ENCODE measurements at regions not wholly inside any gene's neighbourhood (a gene's known extent, or its start where the extent isn't known, plus 50 kb on each side); places are given as distances from the start of the nearest gene placed in this dataset.
"Not testable (repeated sequence)": the region's sequence is repeated elsewhere in the genome, so short reads cannot be mapped to it uniquely, and the experiment has no call there.

- Mint-ChIP-seq H3K9me3 (no peaks in the 10 kb centered on the region), H3K36me3 (ENCODE audit: low read depth) (no peaks in the 10 kb centered on the region), H3K4me1 (no peaks in the 10 kb centered on the region), H3K27me3 (no peaks in the 10 kb centered on the region), H3K27ac (no peak overlapping the region), H3K4me3 (no peak overlapping the region)
- no peak for DNase-seq
- CTCF ChIA-PET = no interaction called here
- POLR2A ChIA-PET = no interaction called here
Observed at GRCh38 chr22:47303161-47303890, 540.9 kb downstream of the TBC1D22A start.

DNA sequence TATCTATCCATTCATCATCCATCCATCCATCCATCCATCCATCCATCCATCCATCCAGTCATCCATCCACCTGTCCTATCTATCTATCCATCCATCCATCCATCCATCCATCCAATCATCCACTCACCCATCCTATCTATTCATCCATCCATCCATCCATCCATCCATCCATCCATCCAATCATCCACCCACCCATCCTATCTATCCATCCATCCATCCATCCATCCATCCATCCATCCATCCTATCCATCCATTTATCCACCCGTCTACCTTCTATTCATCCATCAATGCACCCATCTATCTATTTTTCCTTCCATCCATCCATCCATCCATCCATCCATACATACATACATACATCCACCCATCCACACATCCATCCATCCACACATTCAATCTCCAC, 540.1 kb downstream of the TBC1D22A start:
- H3K36me3 Mint-ChIP-seq (ENCODE audit: low read depth); POLR2A ChIA-PET; DNase-seq; H3K27me3 Mint-ChIP-seq; H3K27ac Mint-ChIP-seq; CTCF ChIA-PET; H3K9me3 Mint-ChIP-seq; H3K4me1 Mint-ChIP-seq; H3K4me3 Mint-ChIP-seq: not testable (repeated sequence)

- no peaks in the 10 kb centered on the region for H3K4me1 Mint-ChIP-seq
- no peaks in the 10 kb centered on the region for H3K9me3 Mint-ChIP-seq
- no peak overlapping the region for H3K27ac Mint-ChIP-seq
- no peak overlapping the region for H3K4me3 Mint-ChIP-seq
- no peaks in the 10 kb centered on the region for H3K36me3 Mint-ChIP-seq (ENCODE audit: low read depth)
- ChIA-PET CTCF (no interaction called here), POLR2A (no interaction called here)
- no peaks in the 10 kb centered on the region for H3K27me3 Mint-ChIP-seq
- no peak for DNase-seq
Observed at GRCh38 chr22:47301820-47302475, 539.5 kb downstream of the TBC1D22A start.

GRCh38 chr22:47300698-47301405, 538.4 kb downstream of the TBC1D22A start:
- H3K9me3 Mint-ChIP-seq = no peaks in the 10 kb centered on the region
- H3K27me3 Mint-ChIP-seq = no peaks in the 10 kb centered on the region
- ChIA-PET POLR2A (no interaction called here), CTCF (no interaction called here)
- no peaks in the 10 kb centered on the region for H3K4me1 Mint-ChIP-seq
- H3K27ac Mint-ChIP-seq = no peak overlapping the region
- no peak overlapping the region for H3K4me3 Mint-ChIP-seq
- DNase-seq = no peak
- H3K36me3 Mint-ChIP-seq (ENCODE audit: low read depth) = no peaks in the 10 kb centered on the region

DNA sequence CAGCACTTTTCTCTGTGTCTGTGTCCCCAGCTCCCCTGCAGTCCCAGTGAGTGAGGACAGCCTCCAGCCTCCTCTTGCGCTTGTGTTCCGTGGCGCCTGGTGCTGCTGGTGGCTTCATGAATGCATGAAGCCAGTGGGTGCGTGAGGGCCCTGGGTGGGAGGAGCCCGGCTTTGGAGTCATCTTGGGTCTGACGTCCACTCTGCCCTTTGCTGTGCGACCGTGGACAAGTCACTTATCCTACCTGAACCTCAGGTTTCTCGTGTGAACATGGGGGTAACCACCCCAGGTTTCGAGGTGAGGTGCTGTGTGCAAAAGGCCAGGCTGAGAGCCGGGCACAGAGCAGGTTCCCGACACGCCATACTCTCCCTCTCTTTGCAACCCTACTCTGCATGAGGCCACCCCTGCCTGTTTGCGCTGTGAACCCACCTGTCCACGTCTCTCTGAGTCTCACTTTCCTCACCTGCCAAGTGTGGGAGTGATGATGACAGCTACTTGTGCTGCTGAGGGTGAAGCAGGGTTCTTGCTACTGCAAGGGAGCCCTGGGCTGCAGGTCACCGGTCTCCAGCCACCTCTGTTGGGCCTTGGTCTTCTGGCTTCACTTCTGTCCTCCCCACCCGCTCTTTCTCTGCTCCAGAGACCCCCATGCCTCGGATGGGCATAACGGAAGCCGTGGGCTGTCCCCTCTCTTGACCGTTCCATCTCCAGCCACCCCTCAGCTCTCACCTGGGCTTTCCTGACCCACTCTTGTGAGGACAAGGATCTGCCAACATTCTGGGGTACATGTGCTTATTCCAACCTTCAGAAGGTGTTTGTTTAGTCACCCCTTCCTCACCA, 537.6 kb downstream of the TBC1D22A start:
- no peaks in the 10 kb centered on the region for H3K4me1 Mint-ChIP-seq
- no peaks in the 10 kb centered on the region for H3K27me3 Mint-ChIP-seq
- ChIA-PET POLR2A (no interaction called here), CTCF (no interaction called here)
- H3K36me3 Mint-ChIP-seq (ENCODE audit: low read depth) = no peaks in the 10 kb centered on the region
- no peak overlapping the region for H3K27ac Mint-ChIP-seq
- DNase-seq = no peak
- no peaks in the 10 kb centered on the region for H3K9me3 Mint-ChIP-seq
- no peak overlapping the region for H3K4me3 Mint-ChIP-seq

DNA sequence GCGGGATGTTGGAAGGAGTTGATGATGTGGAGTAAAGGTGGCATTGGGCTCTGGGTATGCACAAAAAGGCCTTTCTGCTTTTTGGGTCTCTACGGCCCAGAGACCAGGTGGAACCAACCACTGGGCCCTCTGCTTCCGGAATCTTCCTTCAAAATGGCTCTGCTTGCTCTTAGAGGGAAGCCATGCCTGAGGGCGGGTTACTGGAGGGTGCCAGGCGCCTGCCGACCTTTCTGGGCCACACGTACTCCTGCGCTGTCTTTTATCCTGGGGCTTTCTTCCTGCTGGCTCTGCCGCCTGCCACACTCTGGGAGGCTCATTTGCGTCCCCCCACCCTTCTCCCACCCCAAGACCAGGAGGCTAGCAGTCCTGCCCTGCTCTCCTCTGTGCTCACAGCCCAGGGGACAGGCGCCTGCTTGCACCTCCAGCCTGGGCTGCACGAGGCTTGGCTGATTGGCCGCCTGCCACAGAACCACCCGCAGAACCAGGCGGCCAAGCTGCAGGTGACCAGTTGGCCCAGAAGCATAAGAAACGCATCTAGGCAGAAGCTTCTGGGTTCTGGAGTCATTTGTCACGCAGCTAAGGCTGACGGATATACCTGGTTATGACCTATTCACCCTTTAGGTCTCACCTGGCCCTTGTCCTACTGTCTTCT, 536.9 kb downstream of the TBC1D22A start:
- H3K36me3 Mint-ChIP-seq (ENCODE audit: low read depth) = no peaks in the 10 kb centered on the region
- H3K9me3 Mint-ChIP-seq = no peaks in the 10 kb centered on the region
- H3K27me3 Mint-ChIP-seq = no peaks in the 10 kb centered on the region
- POLR2A ChIA-PET = no interaction called here
- H3K4me1 Mint-ChIP-seq = no peaks in the 10 kb centered on the region
- no peak overlapping the region for H3K27ac Mint-ChIP-seq
- DNase-seq = no peak
- CTCF ChIA-PET = no interaction called here
- H3K4me3 Mint-ChIP-seq = no peak overlapping the region

- Mint-ChIP-seq H3K9me3 (no peaks in the 10 kb centered on the region), H3K36me3 (ENCODE audit: low read depth) (no peaks in the 10 kb centered on the region), H3K4me1 (no peaks in the 10 kb centered on the region), H3K27ac (no peak overlapping the region), H3K4me3 (no peak overlapping the region), H3K27me3 (no peaks in the 10 kb centered on the region)
- ChIA-PET POLR2A (no interaction called here), CTCF (no interaction called here)
- DNase-seq = no peak
Observed at GRCh38 chr22:47298017-47298785, 535.8 kb downstream of the TBC1D22A start.

DNA sequence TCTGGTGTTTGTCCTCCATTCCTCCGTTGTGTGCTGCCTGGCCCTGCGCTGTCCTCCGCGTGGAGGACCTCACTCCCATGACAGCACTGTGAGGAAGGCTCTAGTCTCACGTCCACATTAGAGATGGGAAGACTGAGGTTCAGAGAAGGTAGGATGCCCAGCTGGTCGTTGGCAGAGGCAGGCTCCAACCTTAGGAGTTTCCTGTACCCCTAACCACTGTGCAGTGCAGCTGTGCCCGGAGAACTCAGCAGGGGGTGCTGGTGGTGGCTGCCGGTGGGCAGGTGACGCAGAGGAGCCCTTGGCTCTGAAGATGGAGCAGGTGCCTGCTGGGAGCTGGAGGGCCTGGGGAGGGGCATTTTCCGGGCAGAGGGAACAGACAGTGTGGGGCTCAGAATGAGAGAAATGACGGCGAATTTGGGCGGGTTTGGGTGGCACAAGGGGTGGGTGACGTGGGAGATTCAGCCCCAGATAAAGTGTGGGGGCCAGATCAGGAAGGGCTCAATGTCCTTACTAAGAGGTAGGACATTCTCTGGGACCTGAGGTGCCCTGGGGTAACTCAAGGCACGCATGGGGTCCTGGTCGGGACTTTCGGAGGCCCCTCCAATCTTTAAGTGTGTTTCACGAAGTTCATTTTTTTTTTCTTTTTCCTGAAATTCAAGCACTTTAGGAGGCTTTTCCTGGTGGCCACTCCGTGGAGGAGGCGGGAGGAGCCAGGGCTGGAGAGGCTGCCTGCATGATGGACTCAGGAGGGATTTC, 535.0 kb downstream of the TBC1D22A start:
- Mint-ChIP-seq H3K4me3 (no peak overlapping the region), H3K4me1 (no peaks in the 10 kb centered on the region), H3K27me3 (no peaks in the 10 kb centered on the region), H3K9me3 (no peaks in the 10 kb centered on the region), H3K27ac (no peak overlapping the region), H3K36me3 (ENCODE audit: low read depth) (no peaks in the 10 kb centered on the region)
- ChIA-PET POLR2A (no interaction called here), CTCF (no interaction called here)
- no peak for DNase-seq

DNA sequence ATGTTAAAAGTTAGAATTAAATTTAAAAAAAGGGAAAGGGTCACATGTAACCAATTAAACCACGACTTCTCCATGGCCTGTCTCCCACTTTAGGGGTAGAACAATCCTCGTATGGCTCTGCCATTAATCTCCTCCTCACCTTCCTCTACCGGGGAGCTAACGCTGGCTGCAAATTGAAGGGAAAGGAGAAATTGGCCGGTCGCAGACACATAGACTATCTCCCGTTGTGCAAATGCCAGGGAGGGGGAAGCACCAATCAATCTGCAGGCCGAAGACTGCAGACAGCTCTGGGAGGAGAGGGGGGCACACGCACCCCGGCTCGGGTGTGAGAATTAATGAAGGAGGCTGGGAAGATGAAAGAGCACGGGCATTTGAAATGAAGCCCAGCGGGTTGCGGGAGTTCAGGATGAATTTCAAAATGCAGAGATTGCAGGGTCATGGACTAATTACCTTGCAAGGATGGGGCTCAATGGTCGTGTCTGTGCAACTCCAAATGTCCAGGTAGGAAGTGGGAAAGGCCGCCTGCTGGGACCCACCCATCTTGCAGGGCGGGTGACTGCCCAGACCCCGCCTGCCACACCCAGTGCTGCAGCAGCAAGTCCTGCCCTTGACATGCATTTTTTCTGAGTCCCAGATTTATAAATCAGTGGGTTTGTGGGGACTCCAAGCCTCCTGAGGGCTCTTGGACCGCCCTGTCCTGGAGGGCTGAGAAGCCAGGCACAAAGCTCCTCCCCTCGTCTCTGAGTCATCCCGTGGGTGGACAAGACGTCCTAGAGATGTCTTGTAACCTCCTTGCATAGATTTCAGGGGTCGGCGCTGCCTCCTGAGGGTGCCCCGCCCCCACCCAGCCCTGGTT, 534.2 kb downstream of the TBC1D22A start:
- Mint-ChIP-seq H3K27me3 (no peaks in the 10 kb centered on the region), H3K4me3 (no peak overlapping the region), H3K4me1 (no peaks in the 10 kb centered on the region), H3K36me3 (ENCODE audit: low read depth) (no peaks in the 10 kb centered on the region), H3K9me3 (no peaks in the 10 kb centered on the region), H3K27ac (no peak overlapping the region)
- DNase-seq = no peak
- CTCF ChIA-PET = no interaction called here
- POLR2A ChIA-PET = no interaction called here

DNA sequence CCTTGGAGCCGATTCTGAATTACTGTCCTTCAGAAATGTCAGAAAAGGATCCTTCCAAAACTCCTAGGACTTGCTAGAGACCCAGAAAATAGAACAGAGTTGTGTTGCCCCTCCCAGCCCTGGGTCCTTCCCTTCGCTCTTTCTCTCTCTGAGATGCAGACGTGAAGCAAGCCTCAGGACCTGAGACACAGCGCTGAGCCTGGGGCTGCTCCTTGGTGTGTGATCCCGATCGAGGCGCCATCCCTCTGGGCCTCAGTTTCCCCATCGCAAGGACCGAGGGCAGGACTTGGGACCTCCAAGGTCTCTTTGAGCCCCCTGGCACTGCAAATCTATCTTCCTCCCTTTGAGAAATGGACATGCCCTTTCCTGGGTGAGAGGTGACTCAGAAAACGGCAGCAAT, 533.5 kb downstream of the TBC1D22A start:
- Mint-ChIP-seq H3K27me3 (no peaks in the 10 kb centered on the region), H3K9me3 (no peaks in the 10 kb centered on the region), H3K36me3 (ENCODE audit: low read depth) (no peaks in the 10 kb centered on the region), H3K27ac (no peak overlapping the region), H3K4me3 (no peak overlapping the region), H3K4me1 (no peaks in the 10 kb centered on the region)
- POLR2A ChIA-PET = no interaction called here
- CTCF ChIA-PET = no interaction called here
- DNase-seq = no peak

DNA sequence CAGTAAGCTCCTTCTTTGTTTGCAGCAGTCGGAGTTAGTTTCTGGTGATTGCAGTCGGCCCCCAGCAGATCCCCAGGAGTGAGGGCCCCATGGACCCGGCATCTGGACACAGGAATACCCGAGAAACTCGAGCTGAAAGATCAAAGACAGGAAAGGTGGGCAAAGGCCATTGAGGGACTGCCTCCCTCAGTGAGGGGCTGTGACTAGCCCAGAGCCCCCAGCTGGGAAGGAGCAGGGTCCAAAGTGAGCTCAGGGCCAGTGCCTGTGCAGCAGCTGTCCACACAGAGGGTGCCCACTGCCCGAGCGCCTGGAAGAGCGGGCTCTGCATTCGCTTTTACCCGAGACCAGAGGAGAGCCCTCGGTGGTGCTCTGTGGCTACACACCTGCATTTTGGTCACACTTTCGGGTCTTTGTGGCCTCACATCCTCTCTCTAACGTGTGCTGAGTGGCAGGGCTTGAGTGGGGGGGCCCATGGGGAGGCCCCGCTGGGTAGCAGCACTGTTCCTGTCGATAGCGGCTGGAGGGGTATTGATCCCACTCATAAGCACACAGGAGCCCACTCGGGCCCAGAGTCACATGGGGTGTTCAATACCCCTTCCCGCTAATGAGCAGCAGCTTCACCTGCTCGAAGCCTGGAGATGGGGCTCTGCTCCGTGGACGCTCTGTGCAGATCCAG, 532.9 kb downstream of the TBC1D22A start:
- no peaks in the 10 kb centered on the region for H3K9me3 Mint-ChIP-seq
- DNase-seq = no peak
- H3K27me3 Mint-ChIP-seq = no peaks in the 10 kb centered on the region
- POLR2A ChIA-PET = no interaction called here
- CTCF ChIA-PET = no interaction called here
- H3K4me3 Mint-ChIP-seq = no peak overlapping the region
- no peak overlapping the region for H3K27ac Mint-ChIP-seq
- no peaks in the 10 kb centered on the region for H3K4me1 Mint-ChIP-seq
- H3K36me3 Mint-ChIP-seq (ENCODE audit: low read depth) = no peaks in the 10 kb centered on the region

Measured in activated CD4-positive, alpha-beta T cell treated with anti-CD3 and anti-CD28 coated beads, Interleukin-2, amount 10 ng/mL, durations not matched to agents 7 days and 5 days (primary cell).